ENCODE measurements at regions not wholly inside any gene's neighbourhood (a gene's known extent, or its start where the extent isn't known, plus 50 kb on each side); places are given as distances from the start of the nearest gene placed in this dataset.

DNA sequence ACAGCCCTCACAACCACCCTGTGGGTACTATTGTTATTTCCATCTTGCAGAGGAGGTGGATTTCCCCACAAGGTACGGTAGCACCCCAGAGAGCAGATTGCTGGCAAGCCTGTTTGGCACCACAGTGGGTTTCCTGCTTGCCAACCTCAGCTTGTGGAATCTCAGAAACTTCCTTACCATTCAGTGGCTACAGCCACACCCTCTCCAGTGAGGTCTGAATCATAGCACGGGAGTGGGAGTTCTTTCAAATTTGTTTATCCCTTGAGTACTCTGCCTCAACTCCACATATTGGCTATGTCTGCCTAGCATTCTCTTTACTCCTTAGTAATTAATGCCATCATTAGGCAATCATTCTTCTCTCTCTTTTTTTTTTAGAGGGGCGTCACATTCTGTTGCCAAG, 162.1 kb downstream of the PTPRU start:
- DNase-seq (ENCODE audit: low read depth): no peak
- TF ChIP-seq, protein P1, sequence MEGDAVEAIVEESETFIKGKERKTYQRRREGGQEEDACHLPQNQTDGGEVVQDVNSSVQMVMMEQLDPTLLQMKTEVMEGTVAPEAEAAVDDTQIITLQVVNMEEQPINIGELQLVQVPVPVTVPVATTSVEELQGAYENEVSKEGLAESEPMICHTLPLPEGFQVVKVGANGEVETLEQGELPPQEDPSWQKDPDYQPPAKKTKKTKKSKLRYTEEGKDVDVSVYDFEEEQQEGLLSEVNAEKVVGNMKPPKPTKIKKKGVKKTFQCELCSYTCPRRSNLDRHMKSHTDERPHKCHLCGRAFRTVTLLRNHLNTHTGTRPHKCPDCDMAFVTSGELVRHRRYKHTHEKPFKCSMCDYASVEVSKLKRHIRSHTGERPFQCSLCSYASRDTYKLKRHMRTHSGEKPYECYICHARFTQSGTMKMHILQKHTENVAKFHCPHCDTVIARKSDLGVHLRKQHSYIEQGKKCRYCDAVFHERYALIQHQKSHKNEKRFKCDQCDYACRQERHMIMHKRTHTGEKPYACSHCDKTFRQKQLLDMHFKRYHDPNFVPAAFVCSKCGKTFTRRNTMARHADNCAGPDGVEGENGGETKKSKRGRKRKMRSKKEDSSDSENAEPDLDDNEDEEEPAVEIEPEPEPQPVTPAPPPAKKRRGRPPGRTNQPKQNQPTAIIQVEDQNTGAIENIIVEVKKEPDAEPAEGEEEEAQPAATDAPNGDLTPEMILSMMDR (IDR thresholded peaks at IDR 0.05; ENCODE audit: control insufficient read depth, insufficient read depth, low read depth, low read length, missing control alignments): no peak
- no peak overlapping the region for H3K4me3 ChIP-seq (ENCODE audit: control insufficient read depth, low read depth, low read length)

DNA sequence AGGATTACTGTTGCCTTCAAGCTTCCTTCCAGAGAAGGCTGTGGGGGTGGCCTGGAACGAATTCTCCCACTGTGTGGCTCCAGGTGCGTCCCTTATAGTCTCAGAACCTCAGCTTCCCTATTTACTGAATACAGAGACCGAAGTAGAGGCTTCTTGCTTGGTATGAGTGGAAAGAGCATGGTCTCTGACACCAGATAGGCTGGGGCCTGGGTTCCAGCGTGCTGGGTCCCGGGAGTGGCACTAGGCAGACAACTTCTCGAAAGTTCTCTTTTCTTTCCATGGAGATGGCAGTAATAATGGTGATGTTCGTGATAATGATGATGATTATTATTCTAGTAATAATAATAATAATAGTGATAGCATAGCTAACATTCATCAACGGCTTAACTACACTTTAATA, 161.7 kb downstream of the PTPRU start:
- DNase-seq (ENCODE audit: low read depth): no peak
- no peak overlapping the region for H3K4me3 ChIP-seq (ENCODE audit: control insufficient read depth, low read depth, low read length)
- TF ChIP-seq, protein P1 (IDR thresholded peaks at IDR 0.05; ENCODE audit: control insufficient read depth, insufficient read depth, low read depth, low read length, missing control alignments): no peak

- no peak overlapping the region for H3K4me3 ChIP-seq (ENCODE audit: control insufficient read depth, low read depth, low read length)
- TF ChIP-seq, protein P1 (IDR thresholded peaks at IDR 0.05; ENCODE audit: control insufficient read depth, insufficient read depth, low read depth, low read length, missing control alignments): no peak
- DNase-seq (ENCODE audit: low read depth): no peak
Measured at GRCh38 chr1:29397256-29397590, 160.9 kb downstream of the PTPRU start.

DNA sequence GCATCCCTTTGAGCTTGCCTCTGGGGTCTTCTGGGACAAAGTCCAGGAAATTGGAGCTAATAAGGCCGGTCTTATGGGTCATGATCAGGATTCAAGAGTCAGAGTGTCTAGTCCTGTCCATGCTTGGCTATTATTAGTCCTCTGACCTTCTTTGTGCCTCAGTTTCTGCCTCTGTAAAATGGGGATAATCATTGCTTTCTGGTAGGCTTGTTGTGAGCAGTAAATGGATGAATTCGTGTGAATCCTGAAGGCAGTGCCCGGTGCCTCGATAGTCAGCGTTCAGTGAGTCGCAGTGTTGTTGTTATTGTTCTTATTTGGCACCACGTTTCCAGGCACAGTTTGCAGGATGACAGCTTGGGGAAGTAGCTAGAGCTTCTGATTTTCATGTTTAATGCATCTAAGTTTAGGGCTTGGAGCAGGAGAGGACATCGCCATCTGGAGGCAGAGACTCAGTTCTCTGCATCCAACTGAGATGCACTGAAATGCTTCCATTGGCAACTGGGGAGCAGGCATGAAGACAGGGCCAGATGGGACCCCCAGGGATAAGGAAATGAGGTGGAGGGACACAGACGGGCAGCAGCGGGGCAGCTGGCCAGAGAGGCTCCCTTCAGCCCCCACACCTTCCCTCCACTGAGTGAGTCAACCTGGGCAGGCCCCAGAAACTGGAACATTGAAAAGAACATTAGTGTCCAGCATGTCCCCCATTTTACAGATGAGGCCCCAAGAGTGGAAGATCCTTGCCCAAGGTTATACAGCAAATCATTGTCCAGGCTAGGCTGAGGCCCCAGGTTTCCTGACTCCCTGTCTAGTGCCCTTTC, 160.3 kb downstream of the PTPRU start:
- TF ChIP-seq, protein P1 (IDR thresholded peaks at IDR 0.05; ENCODE audit: control insufficient read depth, insufficient read depth, low read depth, low read length, missing control alignments): peak; percentile 51
- H3K4me3 ChIP-seq (ENCODE audit: control insufficient read depth, low read depth, low read length): no peak overlapping the region
- DNase-seq (ENCODE audit: low read depth): no peak

- H3K4me3 ChIP-seq (ENCODE audit: control insufficient read depth, low read depth, low read length): no peak overlapping the region
- DNase-seq (ENCODE audit: low read depth): no peak
- TF ChIP-seq, protein P1 (IDR thresholded peaks at IDR 0.05; ENCODE audit: control insufficient read depth, insufficient read depth, low read depth, low read length, missing control alignments): no peak
Measured at GRCh38 chr1:29395736-29396437, 159.6 kb downstream of the PTPRU start.

DNA sequence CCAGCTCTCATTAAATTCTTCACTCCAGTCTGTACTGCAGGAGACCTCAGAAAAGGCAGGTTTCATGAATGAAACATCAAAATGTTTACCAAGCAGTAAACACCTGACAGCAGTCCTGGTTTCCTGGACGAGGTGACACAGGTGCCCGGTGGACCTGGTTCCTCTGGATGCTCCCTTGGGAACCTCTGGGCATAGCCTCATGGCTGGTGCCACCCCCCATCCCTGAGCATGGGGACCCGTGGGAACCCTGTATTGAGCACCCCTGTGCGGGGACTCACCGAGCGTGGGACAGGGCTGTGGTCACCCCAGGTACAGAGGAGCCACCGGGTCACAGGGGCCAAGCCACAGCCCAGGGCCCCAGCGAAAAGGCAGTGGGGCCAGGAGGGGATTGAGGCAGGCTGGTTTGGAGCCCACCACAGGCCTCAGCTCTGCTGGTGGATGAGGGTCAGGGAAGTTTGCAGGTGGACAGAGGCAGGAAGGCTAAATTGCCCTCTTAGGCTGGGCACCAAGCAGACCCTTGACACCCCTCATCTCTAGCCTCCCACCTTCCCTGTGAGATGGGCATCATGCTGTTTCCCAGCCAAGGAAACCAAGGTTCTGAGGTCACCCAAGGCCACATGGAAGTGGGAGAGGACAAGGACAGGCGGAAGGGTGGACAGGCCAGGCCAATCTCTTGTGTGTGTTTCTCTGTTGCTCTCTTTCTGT, 158.4 kb downstream of the PTPRU start:
- DNase-seq (ENCODE audit: low read depth): no peak
- TF ChIP-seq, protein P1 (IDR thresholded peaks at IDR 0.05; ENCODE audit: control insufficient read depth, insufficient read depth, low read depth, low read length, missing control alignments): no peak

More for the DNA sequence above, 158.4 kb downstream of the PTPRU start:
- H3K4me3 ChIP-seq (ENCODE audit: control insufficient read depth, low read depth, low read length): no peak overlapping the region

Data from AG09309 (cell line).